ENCODE measurements at regions not wholly inside any gene's neighbourhood (a gene's known extent, or its start where the extent isn't known, plus 50 kb on each side); places are given as distances from the start of the nearest gene placed in this dataset.

DNA sequence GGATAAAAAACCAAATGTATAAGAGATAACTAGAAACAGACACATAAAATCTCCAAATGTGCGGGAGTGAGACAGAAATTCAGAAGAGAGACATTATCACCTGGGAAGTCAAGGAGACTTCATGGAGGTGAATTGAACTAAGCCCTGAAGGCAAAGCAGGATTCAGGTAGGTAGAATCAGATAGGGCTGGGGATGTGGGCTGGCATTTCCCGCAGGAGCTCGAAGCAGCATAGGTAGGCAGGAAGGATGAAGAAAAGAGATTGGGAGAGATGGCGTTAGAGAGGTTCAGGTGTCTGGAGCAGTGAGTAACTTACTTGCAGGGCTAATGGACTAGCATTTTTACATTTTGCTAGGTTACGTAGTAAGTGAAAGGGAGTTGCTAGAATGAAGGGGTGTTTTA lies 58.2 kb upstream of the NRP1 start:
- FAIRE-seq (no peak), DNase-seq (ENCODE audit: insufficient read length, low spot score) (no peak)
- TF ChIP-seq POU2F2 (IDR thresholded peaks at IDR 0.05; ENCODE audit: low read depth, low read length) (no peak), TAF1 (IDR thresholded peaks at IDR 0.05; ENCODE audit: low read depth, low read length) (no peak), POLR2A (IDR thresholded peaks at IDR 0.05; ENCODE audit: low read depth, low read length) (no peak), POLR2AphosphoS5 (IDR thresholded peaks at IDR 0.05; ENCODE audit: low read depth, low read length) (no peak), PAX5 (IDR thresholded peaks at IDR 0.05; ENCODE audit: insufficient read depth, low read length, severe bottlenecking) (no peak), SPI1 (IDR thresholded peaks at IDR 0.05; ENCODE audit: low read depth, low read length) (no peak)

DNA sequence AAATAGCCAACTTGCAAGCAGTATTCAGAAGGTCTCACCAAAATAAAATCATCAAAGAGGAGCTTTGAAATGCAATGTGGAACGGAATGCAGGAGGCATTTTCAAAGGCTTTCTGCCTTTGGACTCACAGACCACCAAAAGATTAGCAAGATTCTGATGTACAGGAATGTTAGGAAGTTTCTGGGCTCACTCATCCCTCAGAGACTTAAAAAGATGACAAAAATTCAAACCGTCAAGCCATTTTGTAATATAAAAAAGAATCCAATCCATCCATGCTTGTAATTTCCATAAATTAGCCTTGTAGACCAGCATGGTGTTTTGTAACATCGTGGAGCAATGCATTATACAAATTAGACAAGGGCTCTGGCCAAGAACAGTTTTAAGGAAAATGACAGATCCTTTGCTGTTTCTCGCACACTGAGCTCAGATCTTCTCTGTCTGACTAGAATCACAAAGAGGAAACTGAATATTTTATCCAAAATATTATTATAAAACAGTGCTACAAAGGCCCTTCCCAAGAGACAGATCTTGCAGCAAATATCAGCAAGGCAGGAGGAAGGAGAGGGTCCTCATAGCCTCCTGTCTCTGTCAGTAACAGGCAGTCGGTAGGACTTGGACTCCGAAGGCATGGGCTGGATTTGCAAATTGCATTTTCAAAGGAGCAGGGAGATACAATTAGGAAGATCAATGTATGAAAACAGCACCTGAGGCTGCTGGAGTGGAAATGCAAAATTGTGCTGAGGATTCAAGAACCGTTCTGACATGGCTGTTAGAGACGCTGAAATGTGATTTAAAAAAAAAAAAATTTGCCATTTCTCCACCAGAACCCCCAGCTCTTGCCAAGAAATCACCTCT lies 57.4 kb upstream of the NRP1 start:
- DNase-seq (ENCODE audit: insufficient read length, low spot score) (no peak), FAIRE-seq (no peak)
- no peak for TF ChIP-seq TAF1 (IDR thresholded peaks at IDR 0.05; ENCODE audit: low read depth, low read length)

GRCh38 chr10:33390046-33390445 lies 55.6 kb upstream of the NRP1 start:
- FAIRE-seq (no peak), DNase-seq (ENCODE audit: insufficient read length, low spot score) (no peak)
- TF ChIP-seq PAX5 (IDR thresholded peaks at IDR 0.05; ENCODE audit: insufficient read depth, low read length, severe bottlenecking) (no peak), TAF1 (IDR thresholded peaks at IDR 0.05; ENCODE audit: low read depth, low read length) (no peak), SPI1 (IDR thresholded peaks at IDR 0.05; ENCODE audit: low read depth, low read length) (no peak), POU2F2 (IDR thresholded peaks at IDR 0.05; ENCODE audit: low read depth, low read length) (no peak), POLR2A (IDR thresholded peaks at IDR 0.05; ENCODE audit: low read depth, low read length) (no peak), POLR2AphosphoS5 (IDR thresholded peaks at IDR 0.05; ENCODE audit: low read depth, low read length) (no peak)

DNA sequence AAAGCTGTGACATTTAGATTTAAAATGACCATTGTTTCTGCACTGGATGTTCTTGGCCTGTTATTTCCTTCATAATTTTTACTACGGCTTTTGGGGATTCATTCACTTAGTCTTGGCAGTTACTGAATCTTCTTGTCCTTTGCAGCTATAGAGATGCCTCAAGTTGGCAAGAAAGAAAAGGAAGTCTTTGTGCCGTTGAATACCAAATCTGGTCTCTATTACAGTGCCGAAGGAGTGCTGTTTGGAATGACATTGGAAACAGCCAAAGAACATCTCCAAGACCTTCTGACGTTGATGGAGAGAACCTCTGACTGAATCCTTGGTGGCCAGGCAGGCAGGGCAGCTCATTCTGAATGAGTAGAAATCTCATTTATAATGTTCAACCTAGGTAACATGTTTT lies 54.3 kb upstream of the NRP1 start:
- FAIRE-seq (no peak), DNase-seq (ENCODE audit: insufficient read length, low spot score) (no peak)
- TF ChIP-seq SPI1 (IDR thresholded peaks at IDR 0.05; ENCODE audit: low read depth, low read length) = no peak
- no peak for TF ChIP-seq POU2F2 (IDR thresholded peaks at IDR 0.05; ENCODE audit: low read depth, low read length)
- TF ChIP-seq PAX5 (IDR thresholded peaks at IDR 0.05; ENCODE audit: insufficient read depth, low read length, severe bottlenecking) = no peak
- no peak for TF ChIP-seq POLR2AphosphoS5 (IDR thresholded peaks at IDR 0.05; ENCODE audit: low read depth, low read length)
- TF ChIP-seq POLR2A (IDR thresholded peaks at IDR 0.05; ENCODE audit: low read depth, low read length) = no peak
- no peak for TF ChIP-seq TAF1 (IDR thresholded peaks at IDR 0.05; ENCODE audit: low read depth, low read length)

DNA sequence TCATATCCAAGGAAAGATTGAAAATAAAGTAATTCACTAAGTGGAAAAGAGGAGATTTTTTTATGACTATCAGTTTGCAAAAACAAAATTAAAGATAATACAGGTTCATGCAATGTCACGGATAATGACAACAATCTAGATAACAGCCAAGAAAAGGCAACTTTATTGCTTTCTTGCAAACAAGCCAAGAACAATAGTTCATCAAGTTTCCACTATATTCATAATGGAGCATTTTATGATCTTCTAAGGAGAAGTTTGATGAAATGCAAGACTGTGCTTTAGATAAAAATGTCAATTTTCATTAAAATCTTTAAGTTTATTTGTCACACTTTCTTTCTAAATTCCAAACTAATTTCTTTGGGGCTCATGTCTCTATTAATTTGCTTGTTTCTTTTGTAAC lies 53.9 kb upstream of the NRP1 start:
- DNase-seq (ENCODE audit: insufficient read length, low spot score) (no peak), FAIRE-seq (no peak)
- TF ChIP-seq TAF1 (IDR thresholded peaks at IDR 0.05; ENCODE audit: low read depth, low read length) (no peak), POLR2A (IDR thresholded peaks at IDR 0.05; ENCODE audit: low read depth, low read length) (no peak)

DNA sequence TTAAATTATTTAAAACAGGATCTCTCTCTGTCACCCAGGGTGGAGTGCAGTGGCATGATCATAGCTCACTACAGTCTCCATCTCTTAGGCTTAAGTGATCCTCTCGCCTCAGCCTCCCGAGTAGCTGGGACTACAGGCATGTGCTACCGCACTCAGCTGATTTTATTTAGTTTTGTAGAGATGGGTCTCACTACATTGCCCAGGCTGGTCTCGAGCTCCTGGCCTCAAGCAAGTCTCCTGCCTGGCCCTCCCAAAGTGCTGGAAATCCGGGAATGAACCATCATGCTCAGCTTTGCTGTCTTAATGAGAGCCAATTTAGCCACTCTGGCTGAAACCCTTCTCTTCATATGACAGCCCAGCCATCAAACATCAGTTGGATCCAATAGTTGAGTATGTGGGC lies 53.3 kb upstream of the NRP1 start:
- FAIRE-seq (no peak), DNase-seq (ENCODE audit: insufficient read length, low spot score) (no peak)
- TF ChIP-seq PAX5 (IDR thresholded peaks at IDR 0.05; ENCODE audit: insufficient read depth, low read length, severe bottlenecking) = no peak

DNA sequence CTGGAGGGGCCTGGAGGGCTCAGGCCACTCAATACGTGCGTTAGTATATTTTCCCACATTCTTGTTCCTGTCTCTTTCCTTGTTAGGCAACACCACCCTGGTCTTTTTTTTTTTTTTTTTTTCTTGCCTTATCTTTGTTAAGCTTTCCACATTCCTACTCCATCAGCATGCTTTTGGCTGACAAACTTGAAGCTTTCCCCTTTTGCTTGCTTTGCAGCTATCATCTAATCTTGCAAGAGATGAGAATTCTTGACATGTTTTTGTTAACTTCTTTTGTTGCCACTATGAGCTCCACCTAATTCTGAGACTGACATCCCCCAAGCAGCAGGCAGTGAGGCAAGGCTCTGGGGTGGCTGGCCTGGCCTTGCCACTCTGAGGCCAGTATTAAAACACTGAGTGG lies 52.5 kb upstream of the NRP1 start:
- no peak for DNase-seq (ENCODE audit: insufficient read length, low spot score)
- no peak for FAIRE-seq
- TF ChIP-seq POLR2AphosphoS5 (IDR thresholded peaks at IDR 0.05; ENCODE audit: low read depth, low read length) (no peak), SPI1 (IDR thresholded peaks at IDR 0.05; ENCODE audit: low read depth, low read length) (no peak), POU2F2 (IDR thresholded peaks at IDR 0.05; ENCODE audit: low read depth, low read length) (no peak), TAF1 (IDR thresholded peaks at IDR 0.05; ENCODE audit: low read depth, low read length) (no peak), POLR2A (IDR thresholded peaks at IDR 0.05; ENCODE audit: low read depth, low read length) (no peak), PAX5 (IDR thresholded peaks at IDR 0.05; ENCODE audit: insufficient read depth, low read length, severe bottlenecking) (no peak)

DNA sequence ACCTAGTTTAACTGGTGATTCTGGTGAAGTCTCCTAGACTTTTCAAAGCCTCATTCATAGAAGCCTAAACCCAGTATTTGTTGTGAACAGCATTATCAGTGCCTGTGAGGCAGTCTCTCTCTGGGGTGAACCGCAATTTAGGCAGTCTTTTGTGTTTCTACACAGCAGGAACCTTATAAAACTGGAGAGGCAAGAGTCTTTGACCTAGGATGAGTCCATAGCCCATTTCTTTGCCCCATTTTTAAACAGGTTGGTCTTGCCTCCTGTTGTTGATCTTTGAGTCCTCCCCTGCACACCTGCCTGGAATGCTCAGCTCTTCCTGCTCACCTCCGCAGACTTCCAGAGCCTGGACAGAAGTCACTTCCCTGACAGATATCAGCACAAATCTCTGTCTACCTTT lies 51.2 kb upstream of the NRP1 start:
- DNase-seq (ENCODE audit: insufficient read length, low spot score) (no peak), FAIRE-seq (no peak)
- no peak for TF ChIP-seq PAX5 (IDR thresholded peaks at IDR 0.05; ENCODE audit: insufficient read depth, low read length, severe bottlenecking)
- no peak for TF ChIP-seq TAF1 (IDR thresholded peaks at IDR 0.05; ENCODE audit: low read depth, low read length)
- TF ChIP-seq POU2F2 (IDR thresholded peaks at IDR 0.05; ENCODE audit: low read depth, low read length) = no peak
- no peak for TF ChIP-seq POLR2A (IDR thresholded peaks at IDR 0.05; ENCODE audit: low read depth, low read length)
- TF ChIP-seq POLR2AphosphoS5 (IDR thresholded peaks at IDR 0.05; ENCODE audit: low read depth, low read length) = no peak

DNA sequence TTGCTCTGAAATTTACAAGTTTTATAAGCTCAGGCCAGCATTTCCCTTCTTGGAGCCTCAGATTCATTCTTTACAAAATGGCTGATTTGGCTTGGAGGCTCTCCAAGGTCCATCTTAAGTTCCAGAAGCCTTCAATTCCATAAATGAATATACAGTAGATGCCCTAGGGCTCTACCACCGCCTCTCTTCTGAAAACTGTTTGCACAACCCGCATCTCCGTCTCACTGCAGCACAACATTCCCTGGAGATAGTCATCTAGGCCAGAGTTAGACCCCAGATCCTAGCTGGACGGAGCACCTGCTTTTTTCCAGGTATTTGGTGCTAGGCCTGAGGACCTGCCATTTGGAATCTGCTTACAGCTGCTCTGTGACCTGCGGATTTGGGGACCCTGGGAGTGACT lies 50.5 kb upstream of the NRP1 start:
- DNase-seq (ENCODE audit: insufficient read length, low spot score) (no peak), FAIRE-seq (no peak)
- TF ChIP-seq POLR2AphosphoS5 (IDR thresholded peaks at IDR 0.05; ENCODE audit: low read depth, low read length) (no peak), TAF1 (IDR thresholded peaks at IDR 0.05; ENCODE audit: low read depth, low read length) (no peak), SPI1 (IDR thresholded peaks at IDR 0.05; ENCODE audit: low read depth, low read length) (no peak), PAX5 (IDR thresholded peaks at IDR 0.05; ENCODE audit: insufficient read depth, low read length, severe bottlenecking) (no peak), POLR2A (IDR thresholded peaks at IDR 0.05; ENCODE audit: low read depth, low read length) (no peak), POU2F2 (IDR thresholded peaks at IDR 0.05; ENCODE audit: low read depth, low read length) (no peak)

All from GM12891 (cell line).